Panc1 (cell line): ENCODE measurements at regions not wholly inside any gene's neighbourhood (a gene's known extent, or its start where the extent isn't known, plus 50 kb on each side); places are given as distances from the start of the nearest gene placed in this dataset.

Experiments used
- ATAC-seq: fragments of 200-7000 bp; cut with Tn5 transposase; 2 replicates; pipeline ENCODE4 v1.9.1; 2020; ENCODE audit warnings: mild to moderate bottlenecking, moderate library complexity
- BruUV-seq: library from RNA; stranded (reverse); fragments of 400-500 nt; replicated peaks from 2 replicates; lab custom pipeline; 2021; lab: Mats Ljungman, UMichigan
- CTCF ChIA-PET: fragments of 300-600 bp; sonication (Branson Sonifier 250); formaldehyde crosslinking; loops from one replicate; lab custom pipeline; 2022; ENCODE audit warnings: antibody characterized with exemption; lab: Charles Lee
- POLR2A ChIA-PET: fragments of 300-600 bp; sonication (Branson Sonifier 250); formaldehyde crosslinking; loops from one replicate; lab custom pipeline; 2022; ENCODE audit warnings: antibody characterized with exemption; lab: Charles Lee
- DNase-seq: peaks from one replicate; pipeline ENCODE4 v3.0.0-alpha.2; 2010; ENCODE audit warnings: low read depth, low spot score
- H3K27ac ChIP-seq: 2 replicates; pipeline ENCODE4 v1.5.1; 2011; ENCODE audit warnings: mild to moderate bottlenecking, low read length, inconsistent platforms
- H3K27me3 ChIP-seq: fragments of 200-500 bp; sonication (Bioruptor generic); 2 replicates; pipeline ENCODE4 v1.6.0; 2014; ENCODE audit warnings: low read length, inconsistent platforms; ENCODE audit not compliant: control insufficient read depth, insufficient read depth
- H3K36me3 ChIP-seq: fragments of 200-500 bp; sonication (Bioruptor generic); 2 replicates; pipeline ENCODE4 v1.5.1; 2014; ENCODE audit warnings: inconsistent platforms, mild to moderate bottlenecking, low read length, moderate library complexity; ENCODE audit not compliant: control insufficient read depth, insufficient read depth
- H3K4me1 ChIP-seq: 2 replicates; pipeline ENCODE4 v1.5.1; 2011; ENCODE audit warnings: inconsistent platforms, mild to moderate bottlenecking, low read length, moderate library complexity; ENCODE audit not compliant: control insufficient read depth, insufficient read depth
- H3K4me3 ChIP-seq, 2 experiments: 2 replicates each; pipeline ENCODE4 v1.5.1; 2011 to 2012; ENCODE audit warnings: low read depth in 2 of 2, low read length in 2 of 2, mild to moderate bottlenecking in 2 of 2, inconsistent platforms in 1 of 2, moderate library complexity in 1 of 2
- H3K9me3 ChIP-seq: fragments of 200-500 bp; sonication (Bioruptor generic); 2 replicates; pipeline ENCODE4 v1.5.1; 2014; ENCODE audit warnings: low read depth, mild to moderate bottlenecking, inconsistent platforms, low read length, moderate library complexity; ENCODE audit not compliant: control insufficient read depth, insufficient read depth
- POLR2AphosphoS5 ChIP-seq: IDR thresholded peaks from 2 replicates; pipeline ENCODE4 v1.6.1; 2012; ENCODE audit warnings: mild to moderate bottlenecking, low read depth, low read length, moderate library complexity
- SIN3A ChIP-seq: IDR thresholded peaks from 2 replicates; pipeline ENCODE4 v1.6.1; 2012; ENCODE audit warnings: low read depth, mild to moderate bottlenecking, low read length, moderate library complexity, borderline replicate concordance; ENCODE audit not compliant: insufficient read depth
- TCF7L2 ChIP-seq: IDR thresholded peaks from 2 replicates; pipeline ENCODE4 v1.6.1; 2011; ENCODE audit warnings: mild to moderate bottlenecking, low read depth, low read length, inconsistent platforms
- in situ Hi-C: cut with HindIII; loops from 2 replicates; pipeline ENCODE4 v1.10.0; 2016; ENCODE audit warnings: low sequenced_read_pairs, low pct_unique_long_range_greater_than_20kb
- intact Hi-C: fragments of 100-400 bp; cut with micrococcal nuclease; formaldehyde crosslinking; loops from one replicate; pipeline ENCODE4 v1.10.0; 2022; ENCODE audit not compliant: unreplicated experiment
- TF ChIP-seq, protein P1 (sequence below): fragments of 450-650 bp; IDR thresholded peaks from 2 replicates; pipeline ENCODE4 v1.5.1; 2017; ENCODE audit warnings: mild to moderate bottlenecking
- TF ChIP-seq, protein P2 (sequence below), 2 experiments: IDR thresholded peaks; 2 replicates each; pipeline ENCODE4 v1.6.1; 2011 to 2012; ENCODE audit warnings: low read depth in 2 of 2, control low read depth in 1 of 2, low read length in 1 of 2, mild to moderate bottlenecking in 1 of 2, moderate library complexity in 1 of 2; ENCODE audit not compliant: insufficient read depth in 1 of 2

DNA sequence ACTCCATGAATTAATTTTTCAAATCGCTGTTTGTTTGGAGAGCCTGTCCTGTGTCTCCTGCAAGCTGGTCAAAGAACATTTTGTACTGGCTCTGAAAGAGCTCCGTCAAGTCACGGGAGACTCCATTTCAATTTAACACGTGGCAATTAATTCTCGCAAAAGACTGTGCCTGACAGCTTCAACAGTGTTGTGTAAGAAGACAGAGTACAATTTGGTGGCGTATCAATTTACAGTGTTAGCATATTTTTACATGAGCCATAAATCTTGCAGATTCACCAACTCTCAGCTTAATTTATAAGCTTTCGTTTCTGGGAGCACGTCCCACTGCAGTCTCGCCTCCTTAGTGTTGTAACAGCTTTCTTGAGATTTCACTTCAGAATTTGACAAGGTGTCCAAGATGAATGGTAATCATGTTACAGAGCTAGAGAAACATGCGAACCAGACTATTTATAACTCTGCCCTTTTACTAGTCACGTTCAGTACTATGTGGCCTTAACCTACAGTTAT lies 70.8 kb downstream of the RWDD4 start:
- Histone ChIP-seq H3K27me3 (no peaks in the 10 kb centered on the region), H3K27ac (no peak overlapping the region), H3K4me3 (no peak overlapping the region), H3K36me3 (no peaks in the 10 kb centered on the region), H3K9me3 (no peaks in the 10 kb centered on the region), H3K4me1 (no peaks in the 10 kb centered on the region)
- ChIA-PET POLR2A (no interaction called here), CTCF (no interaction called here)
- TF ChIP-seq TCF7L2 = no peak
- TF ChIP-seq, protein P1, sequence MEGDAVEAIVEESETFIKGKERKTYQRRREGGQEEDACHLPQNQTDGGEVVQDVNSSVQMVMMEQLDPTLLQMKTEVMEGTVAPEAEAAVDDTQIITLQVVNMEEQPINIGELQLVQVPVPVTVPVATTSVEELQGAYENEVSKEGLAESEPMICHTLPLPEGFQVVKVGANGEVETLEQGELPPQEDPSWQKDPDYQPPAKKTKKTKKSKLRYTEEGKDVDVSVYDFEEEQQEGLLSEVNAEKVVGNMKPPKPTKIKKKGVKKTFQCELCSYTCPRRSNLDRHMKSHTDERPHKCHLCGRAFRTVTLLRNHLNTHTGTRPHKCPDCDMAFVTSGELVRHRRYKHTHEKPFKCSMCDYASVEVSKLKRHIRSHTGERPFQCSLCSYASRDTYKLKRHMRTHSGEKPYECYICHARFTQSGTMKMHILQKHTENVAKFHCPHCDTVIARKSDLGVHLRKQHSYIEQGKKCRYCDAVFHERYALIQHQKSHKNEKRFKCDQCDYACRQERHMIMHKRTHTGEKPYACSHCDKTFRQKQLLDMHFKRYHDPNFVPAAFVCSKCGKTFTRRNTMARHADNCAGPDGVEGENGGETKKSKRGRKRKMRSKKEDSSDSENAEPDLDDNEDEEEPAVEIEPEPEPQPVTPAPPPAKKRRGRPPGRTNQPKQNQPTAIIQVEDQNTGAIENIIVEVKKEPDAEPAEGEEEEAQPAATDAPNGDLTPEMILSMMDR = no peak
- TF ChIP-seq SIN3A = no peak
- TF ChIP-seq, protein P2, sequence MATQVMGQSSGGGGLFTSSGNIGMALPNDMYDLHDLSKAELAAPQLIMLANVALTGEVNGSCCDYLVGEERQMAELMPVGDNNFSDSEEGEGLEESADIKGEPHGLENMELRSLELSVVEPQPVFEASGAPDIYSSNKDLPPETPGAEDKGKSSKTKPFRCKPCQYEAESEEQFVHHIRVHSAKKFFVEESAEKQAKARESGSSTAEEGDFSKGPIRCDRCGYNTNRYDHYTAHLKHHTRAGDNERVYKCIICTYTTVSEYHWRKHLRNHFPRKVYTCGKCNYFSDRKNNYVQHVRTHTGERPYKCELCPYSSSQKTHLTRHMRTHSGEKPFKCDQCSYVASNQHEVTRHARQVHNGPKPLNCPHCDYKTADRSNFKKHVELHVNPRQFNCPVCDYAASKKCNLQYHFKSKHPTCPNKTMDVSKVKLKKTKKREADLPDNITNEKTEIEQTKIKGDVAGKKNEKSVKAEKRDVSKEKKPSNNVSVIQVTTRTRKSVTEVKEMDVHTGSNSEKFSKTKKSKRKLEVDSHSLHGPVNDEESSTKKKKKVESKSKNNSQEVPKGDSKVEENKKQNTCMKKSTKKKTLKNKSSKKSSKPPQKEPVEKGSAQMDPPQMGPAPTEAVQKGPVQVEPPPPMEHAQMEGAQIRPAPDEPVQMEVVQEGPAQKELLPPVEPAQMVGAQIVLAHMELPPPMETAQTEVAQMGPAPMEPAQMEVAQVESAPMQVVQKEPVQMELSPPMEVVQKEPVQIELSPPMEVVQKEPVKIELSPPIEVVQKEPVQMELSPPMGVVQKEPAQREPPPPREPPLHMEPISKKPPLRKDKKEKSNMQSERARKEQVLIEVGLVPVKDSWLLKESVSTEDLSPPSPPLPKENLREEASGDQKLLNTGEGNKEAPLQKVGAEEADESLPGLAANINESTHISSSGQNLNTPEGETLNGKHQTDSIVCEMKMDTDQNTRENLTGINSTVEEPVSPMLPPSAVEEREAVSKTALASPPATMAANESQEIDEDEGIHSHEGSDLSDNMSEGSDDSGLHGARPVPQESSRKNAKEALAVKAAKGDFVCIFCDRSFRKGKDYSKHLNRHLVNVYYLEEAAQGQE (IDR thresholded peaks at IDR 0.05; ENCODE audit: insufficient read depth in 1 of 2, low read depth in 2 of 2, low read length in 1 of 2) = no peak
- intact Hi-C loops = no loop called here
- in situ Hi-C loops = no loop called here
- BruUV-seq = no TSS peak
- ATAC-seq = no peak
- DNase-seq = no peak

DNA sequence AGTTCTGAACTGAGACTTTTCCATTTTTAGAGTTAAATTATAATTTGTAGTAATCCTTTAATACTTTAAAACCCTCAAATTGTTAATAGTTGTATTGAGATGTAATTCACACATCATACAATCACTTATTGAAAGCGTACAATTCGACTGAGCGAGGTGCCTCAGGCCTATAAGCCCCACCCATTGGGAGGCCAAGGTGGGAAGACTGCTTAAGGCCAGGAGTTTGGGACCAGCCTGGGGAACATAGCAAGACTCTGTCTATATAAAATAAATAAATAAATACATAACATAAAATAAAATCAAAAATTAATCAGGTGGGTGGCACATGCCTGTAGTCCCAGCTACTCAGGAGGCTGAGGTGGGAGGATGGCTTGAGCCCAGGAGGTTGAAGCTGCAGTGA lies 70.3 kb downstream of the RWDD4 start:
- ATAC-seq (no peak), DNase-seq (no peak)
- ChIA-PET CTCF (no interaction called here), POLR2A (no interaction called here)
- no TSS peak for BruUV-seq
- intact Hi-C loops = no loop called here
- H3K27ac ChIP-seq = no peak overlapping the region
- H3K27me3 ChIP-seq = no peaks in the 10 kb centered on the region
- H3K4me3 ChIP-seq = no peak overlapping the region
- H3K36me3 ChIP-seq = no peaks in the 10 kb centered on the region
- no peaks in the 10 kb centered on the region for H3K9me3 ChIP-seq
- TF ChIP-seq, protein P1 = no peak
- TF ChIP-seq POLR2AphosphoS5 (no peak), SIN3A (no peak), TCF7L2 (no peak)
- TF ChIP-seq, protein P2 (IDR thresholded peaks at IDR 0.05; ENCODE audit: insufficient read depth in 1 of 2, low read depth in 2 of 2, low read length in 1 of 2) = no peak
- no peaks in the 10 kb centered on the region for H3K4me1 ChIP-seq
- in situ Hi-C loops = no loop called here
